NCI-H446 (cell line): ENCODE measurements at regions not wholly inside any gene's neighbourhood (a gene's known extent, or its start where the extent isn't known, plus 50 kb on each side); places are given as distances from the start of the nearest gene placed in this dataset.
"Not testable (repeated sequence)": the region's sequence is repeated elsewhere in the genome, so short reads cannot be mapped to it uniquely, and the experiment has no call there.

ENCODE experiments used
- DNase-seq, 2 experiments: peaks; one replicate each; lab custom pipeline; 2025; lab: John Stamatoyannopoulos, UW

- DNase-seq = not testable (repeated sequence)
These were observed 963.8 kb downstream of the FAM181B start for GRCh38 chr11:81769906-81770305.

DNA sequence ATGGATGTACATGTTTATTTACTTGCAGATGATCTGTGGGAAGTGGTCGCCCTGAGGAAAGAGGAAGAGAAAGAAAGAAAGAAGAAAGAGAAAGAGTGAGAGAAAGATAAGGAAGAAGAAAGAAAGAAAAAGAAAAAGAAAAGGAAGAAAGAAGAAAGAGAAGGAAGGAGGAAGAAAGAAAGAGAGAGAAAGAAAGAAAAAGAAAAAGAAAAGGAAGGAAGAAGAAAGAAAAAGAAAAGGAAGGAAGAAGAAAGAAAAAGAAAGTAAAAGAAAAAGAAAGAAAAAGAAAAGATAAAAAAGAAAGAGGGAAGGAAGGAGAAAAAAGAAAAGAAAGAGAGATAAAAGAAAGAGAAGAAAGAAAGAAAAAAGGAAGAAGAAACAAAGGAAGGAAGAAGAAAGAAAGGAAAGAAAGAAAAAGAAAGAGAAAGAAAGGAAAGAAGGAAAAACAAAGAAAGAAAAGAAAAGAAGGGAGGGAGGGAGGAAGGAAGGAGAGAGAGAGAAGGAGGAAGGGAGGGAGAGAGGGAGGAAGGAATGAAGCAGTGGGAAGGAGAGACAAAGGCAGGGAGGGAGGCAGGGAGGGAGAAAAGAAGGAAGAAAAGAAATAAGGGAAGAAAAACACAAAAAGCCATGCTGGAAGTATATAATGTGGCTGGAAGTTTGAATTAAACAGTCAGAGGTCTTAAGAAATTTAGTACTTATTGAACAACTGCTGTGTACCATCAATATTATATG, 976.6 kb downstream of the FAM181B start:
- no peak for DNase-seq

- no peak for DNase-seq
These were observed 984.4 kb downstream of the FAM181B start for GRCh38 chr11:81749245-81749644.

DNA sequence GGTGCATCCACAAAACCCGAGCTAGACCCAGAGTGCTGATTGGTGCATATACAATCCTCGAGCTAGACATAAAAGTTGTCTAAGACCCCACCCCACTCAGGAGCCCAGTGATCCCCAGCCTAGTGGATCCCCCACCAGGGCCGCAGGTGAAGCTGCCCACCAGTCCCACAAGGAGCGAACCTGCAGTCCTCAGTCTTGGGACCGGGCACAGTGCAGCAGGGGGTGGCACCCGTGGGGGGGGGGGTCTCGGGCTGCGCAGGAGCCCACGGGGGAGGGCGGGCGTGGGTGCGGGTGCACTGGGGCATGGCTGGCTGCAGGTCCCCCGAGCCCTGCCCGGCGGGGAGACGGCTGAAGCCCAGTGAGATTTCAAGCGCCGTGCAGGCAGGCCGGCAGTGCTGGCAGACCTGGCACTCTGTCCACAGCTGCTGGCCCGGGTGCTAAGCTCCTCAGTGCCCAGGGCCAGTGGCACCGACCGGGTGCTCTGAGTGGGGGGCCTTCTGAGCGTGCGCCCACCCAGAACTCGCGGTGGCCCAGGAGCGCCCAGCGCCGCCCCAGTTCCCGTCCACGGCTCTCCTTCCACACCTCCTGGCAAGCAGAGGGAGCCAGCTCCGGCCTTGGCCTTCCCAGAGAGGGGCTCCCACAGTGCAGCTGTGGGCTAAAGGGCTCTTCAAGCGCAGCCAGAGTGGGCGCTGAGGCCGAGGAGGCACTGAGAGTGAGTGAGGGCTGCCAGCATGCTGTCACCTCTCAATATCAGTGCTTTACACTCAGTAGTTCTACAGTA, 989.1 kb downstream of the FAM181B start:
- DNase-seq = no peak

DNA sequence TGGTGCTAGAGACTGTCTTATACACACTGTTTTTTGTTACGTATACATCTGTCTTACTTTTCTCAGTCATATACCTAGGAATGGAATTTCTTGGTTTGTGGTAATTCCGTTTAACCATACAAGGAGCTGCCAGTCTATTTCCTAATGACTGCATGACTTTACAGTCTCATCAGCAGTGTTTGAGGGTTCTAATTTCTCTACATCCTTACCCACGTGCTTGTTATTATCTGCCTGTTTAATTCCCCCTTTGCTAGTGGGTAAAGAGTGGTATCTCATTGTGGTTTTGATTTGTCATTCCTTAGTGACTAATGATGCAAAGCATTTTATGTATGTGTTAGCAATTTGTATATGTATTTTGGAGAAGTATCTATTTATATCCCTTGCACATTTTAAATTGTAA, 1008.0 kb downstream of the FAM181B start:
- no peak for DNase-seq

GRCh38 chr11:81717695-81718094, 1016.0 kb downstream of the FAM181B start:
- DNase-seq = no peak

DNA sequence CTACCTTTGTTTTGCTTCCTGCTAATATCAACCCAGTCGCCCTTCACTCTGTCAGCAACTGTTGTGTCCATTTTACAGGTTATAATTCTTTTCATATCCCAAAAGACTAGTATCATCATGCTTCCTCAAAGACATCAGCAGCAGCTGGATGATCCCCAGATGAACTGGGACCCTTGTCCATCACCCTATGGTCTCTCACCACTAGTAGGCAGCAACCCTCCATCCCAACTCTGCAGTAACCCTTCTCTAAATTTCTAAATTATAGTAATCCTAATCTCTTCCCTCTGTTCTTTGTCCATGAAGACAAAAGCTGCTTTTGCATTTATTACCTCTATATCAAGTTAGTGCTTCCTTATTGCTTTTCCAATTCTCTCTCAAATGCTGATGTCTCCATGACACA, 1025.8 kb downstream of the FAM181B start:
- no peak for DNase-seq

GRCh38 chr11:81705283-81705682, 1028.4 kb downstream of the FAM181B start:
- no peak for DNase-seq

- DNase-seq = no peak
These were observed 1033.6 kb downstream of the FAM181B start for GRCh38 chr11:81700076-81700475.

GRCh38 chr11:81687057-81687456, 1046.6 kb downstream of the FAM181B start:
- DNase-seq = no peak

DNA sequence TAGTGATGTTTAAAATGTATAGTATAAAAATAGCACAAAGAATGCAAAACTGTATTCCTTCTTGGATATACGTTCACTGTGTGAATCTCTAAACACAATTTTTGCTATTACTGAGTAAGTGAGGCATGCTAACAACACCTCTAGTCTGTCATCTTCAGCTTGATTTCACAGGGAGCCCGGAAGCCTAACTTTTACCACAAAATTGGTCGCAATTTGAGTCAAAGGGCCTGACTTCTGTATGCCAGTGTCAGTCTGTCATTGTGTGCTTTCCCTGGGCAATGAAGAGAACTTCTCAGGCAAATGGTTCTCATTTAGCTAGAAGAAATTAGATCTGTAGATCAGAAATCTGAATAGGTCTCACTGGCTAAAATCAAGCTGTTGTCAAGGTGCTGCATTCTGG, 1059.5 kb downstream of the FAM181B start:
- no peak for DNase-seq

- DNase-seq = no peak
These were observed 1060.7 kb downstream of the FAM181B start for GRCh38 chr11:81673001-81673400.

- DNase-seq = no peak
These were observed 1063.6 kb downstream of the FAM181B start for GRCh38 chr11:81669935-81670543.

DNA sequence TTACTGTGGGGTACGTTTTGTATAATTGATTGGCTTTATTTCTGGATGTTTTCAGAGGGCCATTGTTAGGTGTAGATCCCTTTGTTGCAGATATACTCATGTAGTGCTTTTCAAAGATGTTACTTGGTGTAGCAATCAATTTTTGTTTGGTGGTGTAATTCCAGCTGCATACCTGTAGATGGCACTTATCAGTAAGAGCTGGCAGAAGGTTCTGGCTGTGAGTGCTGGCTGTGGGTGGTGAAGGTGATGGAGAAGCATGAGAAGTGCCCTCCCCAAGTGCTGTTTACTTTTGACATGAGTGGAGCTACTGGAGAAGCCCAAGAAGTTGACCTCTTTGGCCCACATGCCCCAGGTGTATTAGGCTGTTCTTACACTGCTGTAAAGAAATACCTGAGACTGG, 1074.9 kb downstream of the FAM181B start:
- DNase-seq = no peak

DNA sequence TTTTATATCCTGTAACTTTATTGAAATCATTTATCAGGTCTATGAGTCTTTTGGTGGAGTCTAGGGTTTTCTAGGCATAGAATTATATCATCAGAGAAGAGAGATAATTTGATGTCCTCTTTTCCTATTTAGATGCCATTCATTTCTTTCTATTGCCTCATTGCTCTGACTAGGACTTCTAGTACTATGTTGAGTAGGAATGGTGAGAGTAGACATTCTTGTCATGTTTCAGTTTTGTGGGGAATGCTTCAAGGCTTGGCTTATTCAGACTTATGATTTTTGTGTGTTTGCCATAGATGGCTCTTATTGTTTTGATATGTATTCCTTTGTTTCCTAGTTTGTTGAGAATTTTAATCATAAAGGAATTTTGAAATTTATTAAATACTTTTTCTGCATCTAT, 1078.3 kb downstream of the FAM181B start:
- DNase-seq = no peak

- DNase-seq = no peak
These were observed 1086.3 kb downstream of the FAM181B start for GRCh38 chr11:81647374-81647773.

DNA sequence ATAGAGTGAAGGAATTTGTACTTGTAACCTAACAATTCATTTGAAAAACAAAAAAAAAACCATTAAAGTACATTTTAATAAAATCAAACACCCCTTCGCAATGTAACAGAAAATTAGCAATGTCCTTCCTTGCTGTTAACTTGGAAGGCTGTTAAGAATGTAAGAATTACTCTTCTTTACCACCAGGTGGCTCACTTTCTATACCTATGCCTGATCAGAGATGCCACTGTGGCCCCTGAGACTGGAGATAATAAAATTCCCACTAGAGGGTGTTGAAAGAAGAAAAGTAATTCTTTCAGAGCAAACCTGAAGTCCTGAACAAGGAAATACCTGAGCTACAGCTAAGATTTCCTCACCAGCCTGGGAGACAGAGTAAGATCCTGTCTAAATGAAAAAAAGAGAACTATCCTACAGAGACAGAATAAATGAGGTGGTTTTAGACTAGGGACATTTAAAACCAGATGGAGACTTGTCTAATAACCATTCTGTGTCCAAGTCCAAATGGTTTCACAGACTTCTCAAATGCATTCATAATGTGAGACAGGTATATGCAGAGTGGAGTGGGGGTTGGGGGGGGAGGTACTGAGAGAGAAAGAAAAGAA, 1089.3 kb downstream of the FAM181B start:
- peak; percentile 48 to 80 for DNase-seq

DNA sequence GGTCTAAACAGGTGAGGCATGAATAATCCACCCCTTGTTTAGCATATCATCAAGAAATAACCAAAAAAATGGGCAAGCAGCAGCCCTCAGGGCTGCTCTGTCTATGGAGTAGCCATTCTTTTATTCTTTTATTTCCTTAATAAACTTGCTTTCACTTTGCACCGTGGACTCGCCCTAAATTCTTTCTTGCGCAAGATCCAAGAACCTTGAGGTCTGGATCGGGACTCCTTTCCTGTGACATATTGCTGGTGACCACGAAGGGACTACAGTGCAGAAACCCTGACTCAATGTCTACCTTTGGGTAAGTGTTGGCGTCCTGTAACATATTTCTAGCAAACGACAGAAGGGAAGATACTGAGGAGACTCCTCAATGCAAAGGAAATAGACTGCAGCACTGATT, 1099.2 kb downstream of the FAM181B start:
- no peak for DNase-seq

- DNase-seq = no peak
These were observed 1131.2 kb downstream of the FAM181B start for GRCh38 chr11:81602508-81602907.

DNA sequence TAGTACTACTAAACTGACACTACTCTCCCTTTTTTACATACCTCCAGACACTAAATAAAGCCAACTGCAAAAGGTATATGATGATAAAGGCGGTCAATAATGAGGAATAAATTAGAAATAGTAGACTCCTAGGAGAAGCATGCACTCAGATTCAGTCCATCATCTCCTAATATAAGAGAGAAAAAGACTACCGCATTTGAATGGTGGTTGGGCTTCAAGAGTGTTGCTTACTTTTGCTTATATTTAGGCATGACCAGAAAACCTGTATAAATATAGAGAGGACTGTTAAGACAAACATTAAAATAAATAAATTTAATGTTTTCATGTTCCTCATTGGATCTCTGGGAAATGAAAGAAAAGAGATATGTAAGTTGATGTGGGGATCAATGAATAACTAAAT, 1137.0 kb downstream of the FAM181B start:
- no peak for DNase-seq

DNA sequence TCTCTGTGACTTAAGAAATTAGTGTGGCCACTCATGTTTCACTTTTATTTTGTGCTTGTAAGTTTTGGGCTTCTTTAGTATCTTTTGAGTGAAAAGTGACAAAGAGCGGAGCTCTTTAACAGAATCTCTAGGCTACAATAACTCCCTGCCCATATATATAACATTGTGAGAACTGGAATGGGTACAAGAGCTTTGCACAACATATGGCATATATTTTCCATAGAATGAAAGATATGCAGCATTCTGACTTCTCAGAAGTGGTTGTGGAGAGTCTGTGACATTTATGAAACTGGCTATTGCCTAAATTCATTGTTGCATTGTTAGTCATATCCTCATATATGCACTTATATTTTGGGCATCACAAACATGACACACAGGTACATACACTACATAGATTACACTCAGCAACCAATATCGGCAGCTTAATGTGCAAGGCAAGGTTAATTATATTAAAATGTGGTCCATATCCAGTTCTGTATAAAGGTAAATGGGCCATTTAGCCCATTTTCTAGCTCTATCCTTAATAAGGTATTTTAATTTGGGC, 1148.2 kb downstream of the FAM181B start:
- no peak for DNase-seq

GRCh38 chr11:81579339-81579738, 1154.3 kb downstream of the FAM181B start:
- DNase-seq = no peak
